Amygdala (tissue), 56 donors: ENCODE measurements at regions not wholly inside any gene's neighbourhood (a gene's known extent, or its start where the extent isn't known, plus 50 kb on each side); places are given as distances from the start of the nearest gene placed in this dataset.
"Not testable (repeated sequence)": the region's sequence is repeated elsewhere in the genome, so short reads cannot be mapped to it uniquely, and the experiment has no call there.

Source experiments
- DNase-seq, 56 donors: peaks; one replicate each; lab custom pipeline; 2025; lab: John Stamatoyannopoulos, UW

DNA sequence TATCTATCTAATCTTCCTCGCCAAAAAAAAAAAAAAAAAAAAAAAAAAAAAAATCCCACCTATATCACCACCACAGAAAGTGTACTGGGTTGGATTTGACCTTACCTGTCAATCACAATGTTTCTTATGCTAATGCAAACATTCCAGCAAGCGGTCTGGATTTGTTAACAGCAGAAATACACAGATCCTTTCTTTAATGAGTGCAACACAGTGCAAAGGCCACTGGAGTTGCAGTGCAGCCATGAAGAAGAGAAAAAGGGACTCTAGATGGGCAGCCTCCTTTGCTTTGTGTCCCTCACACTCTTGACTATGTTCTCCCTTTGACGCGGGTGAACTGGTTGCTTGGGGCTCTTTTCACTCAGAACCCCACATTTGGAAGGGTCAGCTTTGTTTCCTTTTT, 127.3 kb upstream of the PRKCQ start:
- DNase-seq: no peak

DNA sequence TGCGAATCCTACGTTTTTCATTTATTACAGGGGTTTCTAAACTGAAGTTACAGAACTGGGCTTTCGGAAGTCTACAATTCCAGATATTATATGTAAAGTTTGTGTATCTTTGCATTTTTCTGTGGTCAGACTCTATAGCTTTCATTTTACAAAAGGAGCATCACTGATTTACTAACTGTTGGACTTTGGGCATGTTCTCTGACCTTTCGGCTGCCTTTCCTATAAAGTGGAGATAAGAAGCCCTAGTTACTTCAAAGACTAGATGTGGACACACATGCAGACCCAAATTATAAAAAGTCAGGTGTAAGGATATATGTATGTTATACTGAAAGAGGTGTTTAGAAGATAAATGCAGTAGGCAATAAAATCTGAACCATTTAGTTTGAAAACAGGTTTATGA, 126.6 kb upstream of the PRKCQ start:
- no peak for DNase-seq

DNA sequence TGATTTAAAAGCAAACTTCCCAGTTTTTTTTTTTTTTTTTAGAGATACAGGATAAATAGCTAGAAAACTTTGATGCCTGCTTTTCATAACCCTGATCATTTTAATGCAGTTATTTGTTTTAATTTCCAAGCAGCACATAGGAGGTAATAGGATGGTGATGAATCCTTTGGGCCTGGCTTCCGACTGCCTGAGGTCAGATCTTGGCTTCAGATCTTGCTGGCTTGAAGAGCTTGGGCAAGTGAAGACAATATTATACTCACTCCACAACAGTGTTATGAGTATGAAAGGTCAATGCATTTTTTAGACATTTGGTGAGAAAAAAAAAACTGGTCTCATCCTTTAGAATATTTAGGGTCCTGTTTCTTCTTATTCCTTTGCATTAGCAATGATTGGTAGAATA, 124.8 kb upstream of the PRKCQ start:
- no peak for DNase-seq

DNA sequence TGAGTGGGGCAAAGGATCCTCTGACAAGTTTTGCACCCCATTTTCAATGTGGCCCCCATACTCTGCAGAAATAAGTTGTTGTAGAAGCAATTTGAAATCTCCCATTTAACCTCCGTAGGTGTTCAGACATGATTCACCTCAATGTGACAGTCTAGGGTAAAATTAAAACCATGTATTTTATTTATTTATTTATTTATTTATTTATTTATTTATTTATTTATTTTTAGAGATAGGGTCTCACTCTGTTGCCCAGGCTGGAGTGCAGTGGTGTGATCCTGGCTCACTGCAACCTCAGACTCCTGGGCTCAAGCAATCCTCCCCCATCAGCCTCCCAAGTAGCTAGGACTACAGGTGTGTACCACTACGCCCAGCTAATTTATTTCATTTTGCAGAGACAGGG, 122.8 kb upstream of the PRKCQ start:
- not testable (repeated sequence) for DNase-seq

DNA sequence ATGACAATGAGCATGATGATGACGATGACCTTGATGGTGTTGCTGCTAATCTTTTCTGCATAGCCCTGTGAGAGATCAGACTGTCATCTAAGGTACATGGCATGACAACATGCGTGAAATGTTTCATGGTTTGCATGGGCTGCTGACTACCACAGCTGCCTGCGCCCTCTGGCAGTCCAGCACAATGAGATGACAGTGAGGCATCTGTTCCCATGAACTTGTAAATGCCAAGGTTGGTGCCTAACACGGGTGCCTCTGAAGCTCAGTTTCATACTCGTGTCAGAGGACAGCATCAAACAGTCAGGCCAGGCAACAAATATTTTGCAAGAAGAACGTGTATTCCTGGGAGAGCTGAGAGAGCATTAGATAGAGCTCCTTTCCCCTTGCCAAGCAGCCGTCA, 122.0 kb upstream of the PRKCQ start:
- peak in 5 of 56 donors; percentile 2 to 24 (median 6) for DNase-seq

DNA sequence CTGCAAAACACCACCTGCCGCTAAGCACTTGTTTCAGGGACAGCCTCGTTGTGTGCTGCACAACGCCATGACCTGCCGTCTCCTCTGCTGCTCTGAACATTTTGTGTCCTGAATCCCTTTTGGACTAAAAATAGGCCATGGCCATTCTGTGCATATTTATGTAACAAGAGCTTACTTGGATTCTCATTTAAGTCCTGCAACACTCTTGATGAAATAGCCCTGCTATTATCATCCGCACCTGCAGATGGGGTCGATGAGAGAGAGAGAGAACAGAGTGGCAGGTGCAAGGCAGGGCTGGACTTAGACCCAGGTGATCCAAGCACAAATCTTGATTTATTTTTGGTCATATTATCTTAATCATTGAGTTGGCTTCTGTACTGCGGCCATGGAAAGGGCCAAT, 121.2 kb upstream of the PRKCQ start:
- no peak for DNase-seq

DNA sequence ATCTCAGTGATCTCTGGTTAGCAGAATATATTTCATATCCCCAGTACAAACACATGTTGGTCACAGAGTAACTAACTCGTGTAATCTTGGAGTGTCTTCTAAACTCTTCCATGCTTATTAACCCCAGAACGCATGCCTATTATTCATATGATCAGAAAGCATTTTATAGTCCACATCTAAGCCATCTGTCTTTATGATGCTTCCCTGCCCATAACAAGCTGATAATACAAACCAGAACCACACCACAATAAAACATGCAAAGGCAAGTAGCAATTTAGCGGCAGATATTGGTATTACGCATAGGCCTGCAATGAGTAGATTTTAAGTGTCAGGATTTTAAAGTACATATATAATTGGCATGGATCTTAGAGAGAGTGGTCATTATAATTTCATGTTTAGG, 120.0 kb upstream of the PRKCQ start:
- no peak for DNase-seq

DNA sequence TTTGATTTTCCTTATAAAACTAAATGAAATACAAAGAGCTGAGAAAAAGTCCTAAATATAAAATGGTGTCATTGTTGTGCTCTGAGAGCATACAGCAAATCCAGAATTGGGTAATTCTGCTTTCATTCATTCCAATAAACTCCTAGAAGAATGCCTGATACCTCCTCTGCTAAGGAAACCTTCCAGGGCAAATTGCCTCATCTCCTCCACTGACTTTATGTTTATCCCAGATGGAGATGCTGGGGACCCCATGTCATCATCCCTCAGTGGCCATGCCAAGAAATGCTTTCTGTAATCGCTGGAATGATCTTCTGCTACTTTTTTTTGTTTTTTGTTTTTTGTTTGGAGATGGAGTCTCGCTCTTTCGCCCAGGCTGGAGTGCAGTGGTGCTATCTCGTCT, 119.3 kb upstream of the PRKCQ start:
- DNase-seq: no peak

DNA sequence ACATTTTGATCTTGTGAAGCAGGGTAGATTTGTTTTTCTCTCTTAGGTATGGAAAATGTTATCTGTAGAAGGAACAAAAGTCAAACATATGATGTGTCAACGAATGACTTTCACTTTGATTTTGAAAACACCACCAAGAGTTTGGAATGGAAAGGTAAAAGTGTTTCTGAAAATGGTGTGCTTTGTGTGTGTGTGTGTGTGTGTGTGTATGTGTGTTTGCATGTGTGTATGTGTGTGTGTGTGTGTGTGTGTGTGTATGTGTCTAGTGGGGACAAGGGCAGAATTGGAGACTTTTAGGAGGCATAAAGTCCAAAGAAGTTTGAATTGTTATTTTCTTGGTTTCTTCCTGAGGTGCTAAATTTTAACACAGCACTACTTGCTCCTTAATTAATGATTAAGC, 115.4 kb upstream of the PRKCQ start:
- no peak for DNase-seq

DNA sequence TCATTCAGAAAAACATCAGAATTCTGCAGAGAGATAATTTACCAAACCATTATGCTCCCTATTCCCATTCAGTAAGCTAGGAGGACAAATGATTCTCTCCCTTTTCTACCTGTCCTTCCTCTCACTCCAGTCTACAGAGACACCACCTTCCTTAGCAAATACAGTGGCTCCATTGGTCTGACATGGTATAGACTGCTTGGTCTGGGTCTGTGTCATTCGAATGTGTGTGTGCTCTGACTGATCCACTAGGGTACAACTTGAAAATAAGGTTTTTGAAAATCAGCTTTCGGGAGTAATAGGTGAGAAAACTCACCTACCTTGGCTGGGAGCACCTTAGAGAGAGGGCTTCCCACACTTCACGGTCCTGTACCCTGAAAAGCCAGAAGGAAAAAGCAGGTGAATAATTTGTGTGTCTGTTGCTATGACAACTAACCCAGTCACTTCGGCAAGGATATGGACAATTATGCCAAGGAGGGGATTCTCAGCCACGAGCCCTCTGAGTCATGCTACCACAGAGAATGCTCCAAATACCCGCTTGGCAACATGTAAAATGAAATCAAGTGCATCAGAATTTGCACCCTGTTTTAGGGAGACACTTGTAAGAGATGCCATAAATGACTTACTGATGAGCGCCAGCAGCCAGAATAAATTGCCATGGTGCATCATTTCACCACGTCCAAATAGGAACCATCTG, 114.5 kb upstream of the PRKCQ start:
- no peak for DNase-seq

DNA sequence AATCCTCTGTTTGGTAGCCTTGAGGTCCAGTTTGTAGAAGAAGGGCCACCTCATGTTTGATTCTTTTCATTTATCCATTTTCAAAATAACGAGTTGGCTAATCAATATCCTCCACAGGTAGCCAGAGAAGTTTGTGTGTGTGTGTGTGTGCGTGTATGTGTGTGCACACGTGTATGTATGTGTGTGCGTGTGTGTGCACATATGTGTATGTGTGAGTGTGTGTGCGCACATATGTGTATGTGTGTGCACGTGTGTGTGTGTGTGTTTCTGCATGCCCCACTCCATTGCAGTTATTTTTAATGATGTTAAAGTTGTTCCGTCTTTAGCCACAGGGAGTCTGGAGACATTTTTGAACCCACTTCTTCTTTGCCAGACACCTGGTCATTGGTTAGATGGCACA, 112.8 kb upstream of the PRKCQ start:
- no peak for DNase-seq

DNA sequence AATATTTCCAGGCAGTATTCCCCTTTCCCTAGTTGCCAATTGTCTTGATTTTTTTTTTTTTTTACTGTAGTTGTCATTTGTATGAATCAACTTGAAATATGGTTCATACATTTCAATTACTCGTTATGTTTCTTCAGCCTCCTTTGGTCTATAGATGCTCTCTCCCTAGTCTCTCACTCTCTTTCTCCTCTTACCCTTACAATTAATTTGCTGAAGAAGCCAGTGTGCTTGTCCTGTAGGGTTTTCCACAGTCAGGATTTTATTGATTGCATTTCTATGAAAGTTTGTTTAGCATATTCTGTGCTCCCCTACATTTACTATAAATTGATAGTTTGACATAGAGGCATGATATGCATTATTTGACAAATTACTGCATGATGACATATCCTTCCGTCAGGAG, 112.0 kb upstream of the PRKCQ start:
- DNase-seq: no peak

DNA sequence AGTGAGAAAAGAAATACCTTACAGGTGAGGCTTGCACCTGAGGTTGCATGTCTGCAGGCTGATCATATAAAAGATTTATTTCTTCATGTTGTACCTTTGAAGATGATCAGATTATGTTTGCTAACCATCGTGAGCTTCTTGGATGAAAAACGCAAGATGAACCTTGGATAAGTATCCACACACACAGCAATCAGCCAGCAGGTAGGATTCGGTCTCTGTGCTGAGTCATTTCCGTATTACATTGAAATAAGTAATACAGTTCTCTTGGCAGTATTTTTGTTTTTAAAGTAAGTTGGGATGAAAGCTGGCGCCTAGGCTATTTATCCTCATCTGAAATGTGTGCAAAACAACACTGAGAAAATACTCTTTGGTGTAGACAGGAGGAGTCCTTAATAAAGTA, 109.0 kb upstream of the PRKCQ start:
- no peak for DNase-seq

DNA sequence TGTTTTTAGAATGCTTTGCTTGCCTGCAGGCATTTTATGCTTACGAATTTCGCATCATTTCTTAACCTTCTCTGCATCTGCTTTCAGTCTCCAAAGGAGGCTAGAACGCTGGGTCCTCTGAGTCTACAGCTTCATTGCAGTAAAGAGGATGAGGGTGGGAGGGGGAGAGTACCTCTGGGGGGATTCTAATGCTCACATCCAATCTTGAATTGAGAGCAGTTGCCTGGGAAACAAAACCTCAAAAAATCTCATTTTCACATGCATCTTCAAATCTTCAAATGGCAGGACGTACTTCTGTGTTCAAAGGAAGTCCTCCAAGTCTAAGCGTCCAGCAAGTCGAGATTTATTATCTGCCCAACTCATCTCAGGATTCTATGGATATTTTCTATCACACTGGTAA, 100.7 kb upstream of the PRKCQ start:
- DNase-seq: no peak

DNA sequence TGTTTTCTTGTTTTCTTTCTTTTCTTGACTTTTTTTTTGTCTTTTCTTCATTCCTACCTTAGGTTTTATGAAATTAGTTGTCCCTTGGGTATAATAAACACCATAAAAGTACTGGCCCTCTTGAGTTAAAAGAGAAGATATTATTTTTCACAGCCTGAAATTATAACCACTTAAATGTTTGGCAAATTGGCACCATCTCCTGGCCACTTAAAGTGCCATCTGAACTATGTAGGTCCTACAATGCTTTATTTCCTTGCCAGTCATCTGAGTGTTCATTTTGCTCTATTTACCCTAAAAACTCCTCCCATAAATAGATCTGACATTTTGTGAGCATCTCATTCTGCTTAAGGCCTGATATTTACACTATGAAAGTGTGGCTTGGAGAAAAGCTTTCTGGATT, 98.9 kb upstream of the PRKCQ start:
- DNase-seq: no peak

DNA sequence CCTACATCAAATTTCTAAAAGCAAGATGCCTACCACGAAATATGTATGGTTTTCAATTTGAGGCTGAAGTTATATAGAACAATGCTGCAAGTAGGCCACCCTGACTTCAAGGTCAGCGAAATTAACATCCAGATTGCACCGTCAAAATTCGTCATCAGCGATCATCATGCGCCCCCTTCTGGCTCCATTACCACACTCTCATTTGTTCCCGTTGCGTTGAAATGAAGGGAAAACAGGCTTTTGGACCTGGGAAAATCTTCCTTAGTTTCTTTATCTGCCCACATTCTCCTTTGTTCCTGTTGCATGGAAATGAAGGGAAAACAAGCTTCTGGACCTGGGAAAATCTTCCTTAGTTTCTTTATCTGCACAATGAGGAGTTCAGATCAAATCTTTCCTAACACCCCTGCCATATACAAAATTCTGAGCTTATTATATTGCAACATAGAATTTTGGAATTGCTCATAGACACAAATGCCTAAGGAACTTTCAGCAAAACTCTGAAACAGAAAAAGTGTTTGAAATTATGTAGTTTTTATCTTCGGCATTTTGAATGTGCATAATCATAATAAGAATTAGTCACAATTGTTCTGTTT, 98.2 kb upstream of the PRKCQ start:
- DNase-seq: peak in 27 of 56 donors; percentile 1 to 74 (median 13)

DNA sequence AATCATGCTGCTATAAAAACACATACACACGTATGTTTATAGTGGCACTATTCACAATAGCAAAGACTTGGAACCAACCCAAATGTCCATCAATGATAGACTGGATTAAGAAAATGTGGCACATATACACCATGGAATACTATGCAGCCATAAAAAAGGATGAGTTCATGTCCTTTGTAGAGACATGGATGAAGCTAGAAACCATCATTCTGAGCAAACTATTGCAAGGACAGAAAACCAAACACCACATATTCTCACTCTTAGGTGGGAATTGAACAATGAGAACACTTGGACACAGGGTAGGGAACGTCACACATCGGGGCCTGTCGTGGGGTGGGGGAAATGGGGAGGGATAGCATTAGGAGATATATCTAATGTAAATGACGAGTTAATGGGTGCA, 97.1 kb upstream of the PRKCQ start:
- not testable (repeated sequence) for DNase-seq

DNA sequence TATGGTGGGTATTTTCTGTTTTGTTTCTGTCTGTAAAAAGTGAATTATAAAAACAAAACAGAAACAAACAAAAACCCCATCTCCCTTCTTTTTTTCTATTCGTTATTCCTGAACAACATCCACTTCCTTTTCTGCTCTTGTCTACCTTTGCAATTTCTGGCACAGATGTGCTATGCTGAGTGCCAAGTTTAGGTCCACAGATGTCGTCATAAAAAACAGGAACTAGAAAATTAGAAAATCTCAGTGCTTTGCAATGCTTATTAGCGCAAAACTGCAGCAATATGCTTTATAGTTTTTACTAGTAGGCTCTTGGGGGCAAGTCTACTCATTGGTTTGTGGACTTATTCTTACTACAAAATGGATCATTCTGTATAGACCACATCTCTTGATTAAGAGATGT, 94.2 kb upstream of the PRKCQ start:
- DNase-seq: no peak

DNA sequence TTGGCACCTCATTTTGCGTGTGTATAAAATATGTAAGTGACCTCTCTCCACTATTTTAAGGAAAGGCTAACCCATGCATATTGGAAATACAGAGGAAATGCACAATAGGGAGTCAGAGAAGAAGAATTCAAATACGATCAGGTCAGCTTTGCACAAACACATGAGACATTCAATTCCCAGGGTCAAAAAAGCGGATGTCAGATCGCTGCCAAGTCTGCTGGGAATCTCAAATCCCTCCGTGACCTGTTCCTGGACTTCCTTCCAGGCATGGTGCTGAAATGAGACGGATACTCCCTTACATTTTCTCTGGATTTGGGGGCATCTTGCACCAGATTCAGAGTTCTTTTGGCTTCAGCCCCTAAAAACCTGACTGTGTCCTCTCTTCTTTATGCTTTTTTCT, 91.9 kb upstream of the PRKCQ start:
- no peak for DNase-seq

DNA sequence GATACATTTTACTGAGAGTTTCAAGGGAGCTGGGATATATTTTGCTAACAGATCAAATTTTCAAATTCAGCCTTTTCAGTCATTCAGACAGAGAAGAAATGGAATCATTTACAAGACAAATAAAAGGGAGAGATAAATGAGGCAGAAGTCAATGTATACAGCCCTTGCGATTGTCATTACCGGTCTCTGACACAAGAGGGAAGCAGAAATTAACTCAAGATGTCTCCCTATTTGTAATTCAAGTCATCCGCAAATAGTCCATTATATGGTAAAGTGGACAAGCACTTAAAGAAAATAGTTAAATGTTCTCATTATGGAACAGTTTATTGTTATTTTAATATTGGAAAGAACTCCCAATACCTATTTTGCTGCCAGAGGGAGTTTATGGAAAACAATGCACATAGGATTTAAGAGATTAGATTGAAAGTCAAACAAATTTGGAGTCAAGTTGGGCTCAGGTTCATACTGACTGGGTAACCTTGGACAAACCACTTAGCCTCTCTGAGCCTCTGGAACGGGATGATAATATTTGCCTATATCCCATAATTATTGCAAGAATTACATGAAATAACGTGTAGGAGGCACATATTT, 89.3 kb upstream of the PRKCQ start:
- peak in 10 of 56 donors; percentile 1 to 77 (median 4) for DNase-seq

DNA sequence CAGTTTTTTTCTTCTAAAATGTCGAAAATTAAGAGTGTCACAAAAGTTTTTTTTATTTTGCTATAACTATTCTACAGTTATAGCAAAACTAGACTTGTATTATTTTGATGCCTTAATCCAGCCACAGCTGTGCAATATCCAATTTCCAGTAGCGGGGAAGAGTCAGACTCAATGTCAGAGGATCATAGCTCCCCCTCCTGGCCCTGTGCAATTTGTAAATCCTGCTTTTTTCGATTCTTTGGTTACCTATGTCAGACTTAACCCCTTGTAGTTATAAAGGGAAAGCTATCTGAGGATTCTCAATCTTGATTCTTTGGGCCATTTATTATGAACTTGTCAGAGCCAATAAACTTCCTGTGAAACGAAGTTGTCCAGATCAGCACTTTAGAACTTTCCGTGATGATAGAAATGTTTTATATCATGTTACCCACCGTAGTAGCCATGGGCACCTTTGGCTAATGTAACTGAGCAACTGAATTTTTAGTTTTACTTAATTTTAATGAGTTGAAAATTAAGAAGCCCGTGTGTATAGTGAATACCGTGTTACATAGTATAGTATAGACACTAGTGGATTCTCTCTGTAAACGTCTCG, 87.7 kb upstream of the PRKCQ start:
- peak in 21 of 56 donors; percentile 1 to 75 (median 15) for DNase-seq

DNA sequence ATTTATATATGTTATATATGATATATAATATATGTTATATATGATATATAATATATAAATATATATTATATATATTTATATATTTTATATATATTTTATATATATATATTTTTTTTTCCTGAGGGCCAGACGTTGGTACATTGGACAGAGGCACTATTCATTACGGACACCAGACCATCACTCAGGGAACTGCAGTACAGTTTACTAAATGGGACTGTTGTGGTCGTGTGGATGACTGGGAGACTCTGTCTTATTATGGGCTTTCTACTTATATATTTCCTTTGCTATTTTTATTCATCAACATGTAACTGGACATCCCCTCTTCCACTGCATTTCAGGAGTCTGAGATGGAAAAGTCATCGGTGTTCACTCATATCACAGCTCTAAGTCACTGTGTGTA, 87.1 kb upstream of the PRKCQ start:
- no peak for DNase-seq
